Stimulated activated naive CD4-positive, alpha-beta T cell (primary cell): ENCODE measurements at regions not wholly inside any gene's neighbourhood (a gene's known extent, or its start where the extent isn't known, plus 50 kb on each side); places are given as distances from the start of the nearest gene placed in this dataset.

Source experiments
- DNase-seq, 6 experiments: peaks; one replicate each; lab custom pipeline; 2025; lab: John Stamatoyannopoulos, UW

- no peak for DNase-seq
Observed at GRCh38 chr15:60093273-60094067, 89.4 kb downstream of the FOXB1 start.

- no peak for DNase-seq
Observed at GRCh38 chr15:60095711-60096110, 91.6 kb downstream of the FOXB1 start.

- DNase-seq, result no peak
Observed at GRCh38 chr15:60096157-60096556, 92.0 kb downstream of the FOXB1 start.

GRCh38 chr15:60101416-60101815 lies 97.3 kb downstream of the FOXB1 start:
- DNase-seq, result no peak

- no peak for DNase-seq
Observed at GRCh38 chr15:60102748-60103147, 98.6 kb downstream of the FOXB1 start.

GRCh38 chr15:60110909-60111308 lies 106.8 kb downstream of the FOXB1 start:
- DNase-seq, result no peak

GRCh38 chr15:60115579-60116380 lies 111.7 kb downstream of the FOXB1 start:
- DNase-seq, result no peak

GRCh38 chr15:60116456-60117089 lies 112.5 kb downstream of the FOXB1 start:
- DNase-seq, result no peak

- no peak for DNase-seq
Observed at GRCh38 chr15:60118146-60118545, 114.0 kb downstream of the FOXB1 start.

GRCh38 chr15:60118626-60119025 lies 114.5 kb downstream of the FOXB1 start:
- no peak for DNase-seq

GRCh38 chr15:60119101-60119500 lies 115.0 kb downstream of the FOXB1 start:
- DNase-seq, result no peak

GRCh38 chr15:60120100-60120499 lies 116.0 kb downstream of the FOXB1 start:
- DNase-seq, result no peak

GRCh38 chr15:60121845-60122244 lies 117.7 kb downstream of the FOXB1 start:
- no peak for DNase-seq

- DNase-seq, result no peak
Observed at GRCh38 chr15:60122691-60123090, 118.6 kb downstream of the FOXB1 start.

GRCh38 chr15:60124460-60125070 lies 120.5 kb downstream of the FOXB1 start:
- peak in 1 of 6 experiments; percentile 11 for DNase-seq

GRCh38 chr15:60125334-60125733 lies 121.2 kb downstream of the FOXB1 start:
- no peak for DNase-seq

- no peak for DNase-seq
Observed at GRCh38 chr15:60126200-60126599, 122.1 kb downstream of the FOXB1 start.

GRCh38 chr15:60126661-60127060 lies 122.5 kb downstream of the FOXB1 start:
- DNase-seq, result no peak

GRCh38 chr15:60128000-60128376 lies 123.9 kb downstream of the FOXB1 start:
- DNase-seq, result no peak

- DNase-seq, result no peak
Observed at GRCh38 chr15:60128710-60129109, 124.6 kb downstream of the FOXB1 start.

GRCh38 chr15:60130398-60130797 lies 126.3 kb downstream of the FOXB1 start:
- no peak for DNase-seq

GRCh38 chr15:60130821-60131220 lies 126.7 kb downstream of the FOXB1 start:
- DNase-seq, result no peak
